Ammon's horn (tissue), 1 donor: ENCODE measurements at regions not wholly inside any gene's neighbourhood (a gene's known extent, or its start where the extent isn't known, plus 50 kb on each side); places are given as distances from the start of the nearest gene placed in this dataset.
A peak's percentile ranks its signal among the peaks of the same experiment; 100 is the strongest.
"Not testable (repeated sequence)": the region's sequence is repeated elsewhere in the genome, so short reads cannot be mapped to it uniquely, and the experiment has no call there.

Experiments
- DNase-seq: peaks from one replicate; pipeline ENCODE4 v3.0.0-alpha.2; 2016; ENCODE audit warnings: low spot score

- DNase-seq, result no peak
These were observed 282.1 kb downstream of the CXCL12 start for GRCh38 chr10:44102726-44103255.

- no peak for DNase-seq
These were observed 283.8 kb downstream of the CXCL12 start for GRCh38 chr10:44101082-44101481.

- DNase-seq, result no peak
These were observed 285.4 kb downstream of the CXCL12 start for GRCh38 chr10:44099511-44099910.

GRCh38 chr10:44096217-44096616 is 288.7 kb downstream of the CXCL12 start:
- not testable (repeated sequence) for DNase-seq

- no peak for DNase-seq
These were observed 295.2 kb downstream of the CXCL12 start for GRCh38 chr10:44089671-44090070.

- DNase-seq, result no peak
These were observed 297.5 kb downstream of the CXCL12 start for GRCh38 chr10:44087403-44087802.

GRCh38 chr10:44083719-44084400 is 301.0 kb downstream of the CXCL12 start:
- DNase-seq, result no peak

GRCh38 chr10:44071479-44071878 is 313.4 kb downstream of the CXCL12 start:
- no peak for DNase-seq

- DNase-seq, result peak; percentile 71
These were observed 314.6 kb downstream of the CXCL12 start for GRCh38 chr10:44070282-44070681.

- DNase-seq, result no peak
These were observed 315.3 kb downstream of the CXCL12 start for GRCh38 chr10:44069573-44069972.

- DNase-seq, result no peak
These were observed 316.0 kb downstream of the CXCL12 start for GRCh38 chr10:44068716-44069482.

- DNase-seq, result no peak
These were observed 317.5 kb downstream of the CXCL12 start for GRCh38 chr10:44067432-44067831.

- no peak for DNase-seq
These were observed 318.2 kb downstream of the CXCL12 start for GRCh38 chr10:44066527-44067255.

- no peak for DNase-seq
These were observed 318.9 kb downstream of the CXCL12 start for GRCh38 chr10:44065788-44066526.

- no peak for DNase-seq
These were observed 319.7 kb downstream of the CXCL12 start for GRCh38 chr10:44064987-44065787.

- peak; percentile 35 for DNase-seq
These were observed 320.6 kb downstream of the CXCL12 start for GRCh38 chr10:44064317-44064716.

GRCh38 chr10:44063686-44064085 is 321.2 kb downstream of the CXCL12 start:
- DNase-seq, result no peak

- DNase-seq, result no peak
These were observed 324.2 kb downstream of the CXCL12 start for GRCh38 chr10:44060719-44061118.

- no peak for DNase-seq
These were observed 324.7 kb downstream of the CXCL12 start for GRCh38 chr10:44060221-44060620.

GRCh38 chr10:44058259-44058658 is 326.6 kb downstream of the CXCL12 start:
- no peak for DNase-seq
